Gastroesophageal sphincter (tissue), 3 donors: ENCODE measurements at regions not wholly inside any gene's neighbourhood (a gene's known extent, or its start where the extent isn't known, plus 50 kb on each side); places are given as distances from the start of the nearest gene placed in this dataset.

Experiments used
- EP300 ChIP-seq: sonication (generic); formaldehyde crosslinking; IDR thresholded peaks from one replicate; pipeline ENCODE4 v1.6.1; 2017; ENCODE audit warnings: antibody characterized with exemption, mild to moderate bottlenecking
- POLR2A ChIP-seq, 2 donors: fragments of 450-650 bp; IDR thresholded peaks; one replicate each; pipeline ENCODE4 v1.6.1; 2017; ENCODE audit warnings: antibody characterized with exemption in 2 of 2, mild to moderate bottlenecking in 2 of 2, moderate library complexity in 1 of 2
- TF ChIP-seq, protein P1 (sequence below), 4 experiments: fragments of 200-600 bp in 2 of 4; fragments of 450-650 bp in 2 of 4; sonication (generic) in 1 of 4; IDR thresholded peaks; one replicate each; pipeline ENCODE4 v1.5.1; 2017 to 2019; ENCODE audit warnings: antibody characterized with exemption in 4 of 4, mild to moderate bottlenecking in 2 of 4, moderate library complexity in 2 of 4

DNA sequence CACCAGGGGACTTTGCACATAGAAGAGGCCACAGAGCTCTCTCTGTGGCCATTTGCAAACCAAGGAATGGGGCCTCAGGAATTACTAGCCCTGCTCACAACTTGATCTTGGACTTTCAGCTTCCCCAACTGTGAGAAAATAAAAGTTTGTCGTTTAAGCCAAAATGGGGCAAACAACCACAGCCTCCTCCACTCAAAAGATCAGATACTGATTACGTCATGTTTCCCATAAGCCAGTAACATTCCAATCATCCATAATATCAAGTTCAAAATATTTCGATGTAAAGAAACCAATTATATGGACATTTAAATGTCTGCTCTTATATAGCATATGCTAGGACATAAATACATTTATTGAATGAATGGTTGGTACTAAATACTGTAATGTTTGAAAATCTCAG lies 307.5 kb upstream of the HAND2 start:
- TF ChIP-seq, protein P1, sequence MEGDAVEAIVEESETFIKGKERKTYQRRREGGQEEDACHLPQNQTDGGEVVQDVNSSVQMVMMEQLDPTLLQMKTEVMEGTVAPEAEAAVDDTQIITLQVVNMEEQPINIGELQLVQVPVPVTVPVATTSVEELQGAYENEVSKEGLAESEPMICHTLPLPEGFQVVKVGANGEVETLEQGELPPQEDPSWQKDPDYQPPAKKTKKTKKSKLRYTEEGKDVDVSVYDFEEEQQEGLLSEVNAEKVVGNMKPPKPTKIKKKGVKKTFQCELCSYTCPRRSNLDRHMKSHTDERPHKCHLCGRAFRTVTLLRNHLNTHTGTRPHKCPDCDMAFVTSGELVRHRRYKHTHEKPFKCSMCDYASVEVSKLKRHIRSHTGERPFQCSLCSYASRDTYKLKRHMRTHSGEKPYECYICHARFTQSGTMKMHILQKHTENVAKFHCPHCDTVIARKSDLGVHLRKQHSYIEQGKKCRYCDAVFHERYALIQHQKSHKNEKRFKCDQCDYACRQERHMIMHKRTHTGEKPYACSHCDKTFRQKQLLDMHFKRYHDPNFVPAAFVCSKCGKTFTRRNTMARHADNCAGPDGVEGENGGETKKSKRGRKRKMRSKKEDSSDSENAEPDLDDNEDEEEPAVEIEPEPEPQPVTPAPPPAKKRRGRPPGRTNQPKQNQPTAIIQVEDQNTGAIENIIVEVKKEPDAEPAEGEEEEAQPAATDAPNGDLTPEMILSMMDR (IDR thresholded peaks at IDR 0.05), result no peak
- TF ChIP-seq EP300 (no peak), POLR2A (IDR thresholded peaks at IDR 0.05) (no peak)
